Endothelial cell of umbilical vein (primary cell): ENCODE measurements at regions not wholly inside any gene's neighbourhood (a gene's known extent, or its start where the extent isn't known, plus 50 kb on each side); places are given as distances from the start of the nearest gene placed in this dataset.

ENCODE experiments used
- BruUV-seq: library from RNA; stranded (reverse); fragments of 400-500 nt; replicated peaks from 2 replicates; lab custom pipeline; 2021; lab: Mats Ljungman, UMichigan
- CTCF ChIA-PET: fragments of 300-600, 350-600 bp; sonication (Branson Sonifier 250); formaldehyde crosslinking; loops from one replicate; lab custom pipeline; 2021; ENCODE audit warnings: antibody characterized with exemption, inconsistent platforms; lab: Charles Lee
- POLR2A ChIA-PET: fragments of 300-600, 350-600 bp; sonication (Branson Sonifier 250); formaldehyde crosslinking; loops from one replicate; lab custom pipeline; 2021; ENCODE audit warnings: antibody characterized with exemption, inconsistent platforms; lab: Charles Lee
- DNase-seq: peaks from one replicate; pipeline ENCODE4 v3.0.0-alpha.2; 2011; ENCODE audit warnings: low read depth, low spot score
- FAIRE-seq: peaks from 2 replicates; lab custom pipeline; 2011; peaks lifted over from hg19 to GRCh38; lab: Jason Lieb, UNC
- H2AFZ ChIP-seq: 2 replicates; pipeline ENCODE4 v1.6.0; 2012; ENCODE audit warnings: low read depth, low read length, control low read depth, inconsistent platforms
- H3K27ac ChIP-seq: 2 replicates; pipeline ENCODE4 v1.5.1; 2011; ENCODE audit warnings: low read depth, mild to moderate bottlenecking, control low read depth, low read length, moderate library complexity; ENCODE audit not compliant: insufficient read depth
- H3K27me3 ChIP-seq, 2 experiments: 2 replicates each; pipeline versions ENCODE4 v1.6.0 to v1.6.1; 2011; ENCODE audit warnings: low read length in 2 of 2, mixed read lengths in 1 of 2; ENCODE audit not compliant: control insufficient read depth in 2 of 2, insufficient read depth in 2 of 2
- H3K36me3 ChIP-seq, 2 experiments: 2 replicates in 1 of 2; 3 replicates in 1 of 2; pipeline ENCODE4 v1.5.1; 2011; ENCODE audit warnings: low read length in 2 of 2, mild to moderate bottlenecking in 1 of 2, moderate library complexity in 1 of 2; ENCODE audit not compliant: control insufficient read depth in 2 of 2, insufficient read depth in 2 of 2; ENCODE audit errors: extremely low read depth in 1 of 2
- H3K4me1 ChIP-seq: 3 replicates; pipeline ENCODE4 v1.5.1; 2011; ENCODE audit warnings: mild to moderate bottlenecking, low read length; ENCODE audit not compliant: control insufficient read depth, insufficient read depth; ENCODE audit errors: extremely low read depth
- H3K4me2 ChIP-seq: 2 replicates; pipeline ENCODE4 v1.6.1; 2011; ENCODE audit warnings: low read length, control low read depth, mixed read lengths; ENCODE audit not compliant: insufficient read depth
- H3K4me3 ChIP-seq, 3 experiments: fragments of 200-600 bp in 1 of 3; sonication (generic), shearing (Covaris generic) in 1 of 3; replicated peaks in 1 of 3; 2 replicates each; pipeline ENCODE4 v1.5.1; 2011 to 2016; ENCODE audit warnings: control low read depth in 3 of 3, low read length in 3 of 3, mild to moderate bottlenecking in 2 of 3, inconsistent platforms in 1 of 3, low read depth in 1 of 3, moderate library complexity in 1 of 3; ENCODE audit not compliant: insufficient read depth in 1 of 3
- H3K79me2 ChIP-seq: 2 replicates; pipeline ENCODE4 v1.6.0; 2012; ENCODE audit warnings: low read length, inconsistent platforms; ENCODE audit not compliant: control insufficient read depth, insufficient read depth
- H3K9ac ChIP-seq: replicated peaks from 2 replicates; pipeline ENCODE3; 2011; ENCODE audit warnings: low read length, control low read depth; ENCODE audit not compliant: insufficient read depth; ENCODE audit errors: extremely low read depth
- H3K9me1 ChIP-seq: replicated peaks from 3 replicates; pipeline ENCODE4 v1.6.0; 2011; ENCODE audit warnings: mild to moderate bottlenecking, low read length; ENCODE audit not compliant: control insufficient read depth, insufficient read depth; ENCODE audit errors: extremely low read depth
- H3K9me3 ChIP-seq: replicated peaks from 2 replicates; pipeline ENCODE4 v1.5.1; 2012; ENCODE audit warnings: low read length, inconsistent platforms; ENCODE audit not compliant: control insufficient read depth, insufficient read depth
- H4K20me1 ChIP-seq: replicated peaks from 2 replicates; pipeline ENCODE3; 2011; ENCODE audit warnings: mild to moderate bottlenecking, low read length; ENCODE audit not compliant: control insufficient read depth, insufficient read depth; ENCODE audit errors: extremely low read depth
- EZH2 ChIP-seq: IDR thresholded peaks from 2 replicates; pipeline ENCODE4 v1.6.1; 2012; ENCODE audit warnings: borderline replicate concordance, low read depth, mild to moderate bottlenecking, moderate library complexity, low read length, inconsistent platforms; ENCODE audit not compliant: severe bottlenecking
- FOS ChIP-seq: IDR thresholded peaks from 2 replicates; pipeline ENCODE4 v1.6.1; 2011; ENCODE audit warnings: mild to moderate bottlenecking, low read length, moderate library complexity, borderline replicate concordance; ENCODE audit not compliant: insufficient read depth
- GATA2 ChIP-seq: IDR thresholded peaks from 2 replicates; pipeline ENCODE4 v1.7.0; 2011; ENCODE audit warnings: low read depth, mild to moderate bottlenecking, moderate library complexity, mixed read lengths, low read length; ENCODE audit not compliant: insufficient read length, insufficient read depth
- JUN ChIP-seq: IDR thresholded peaks from 2 replicates; pipeline ENCODE4 v1.6.1; 2011; ENCODE audit warnings: borderline replicate concordance, low read depth; ENCODE audit not compliant: insufficient read length, insufficient read depth
- MYC ChIP-seq: IDR thresholded peaks from one replicate; pipeline ENCODE4 v1.6.1; 2011; ENCODE audit warnings: mild to moderate bottlenecking, low read depth, low read length
- POLR2A ChIP-seq: IDR thresholded peaks from 2 replicates; pipeline ENCODE4 v1.6.1; 2012; ENCODE audit warnings: low read depth, mild to moderate bottlenecking, control low read depth, low read length
- POLR2AphosphoS5 ChIP-seq: IDR thresholded peaks from 2 replicates; pipeline ENCODE4 v1.6.1; 2012; ENCODE audit warnings: low read depth, mild to moderate bottlenecking, control low read depth, low read length, moderate library complexity; ENCODE audit not compliant: insufficient read depth
- dilution Hi-C: fragments of 300-500 bp; cut with MboI; formaldehyde crosslinking; loops from one replicate; pipeline ENCODE4 v1.15.0; 2019; ENCODE audit warnings: low sequenced_read_pairs; ENCODE audit not compliant: extremely low pct_ligation_motif_present
- intact Hi-C: fragments of 100-400 bp; cut with micrococcal nuclease; formaldehyde crosslinking; loops from one replicate; pipeline ENCODE4 v1.10.0; 2022
- TF ChIP-seq, protein P1 (sequence below): IDR thresholded peaks from 2 replicates; pipeline ENCODE4 v1.6.1; 2011; ENCODE audit not compliant: insufficient read depth, insufficient read length
- TF ChIP-seq, protein P2 (sequence below), 2 donors: IDR thresholded peaks; 1 replicate in 1 of 2; 2 replicates in 1 of 2; pipeline ENCODE4 v1.5.1; 2011; ENCODE audit warnings: low read length in 2 of 2, mild to moderate bottlenecking in 2 of 2, moderate library complexity in 2 of 2, control low read depth in 1 of 2, inconsistent platforms in 1 of 2, low read depth in 1 of 2; ENCODE audit not compliant: insufficient read depth in 1 of 2; ENCODE audit errors: extremely low read depth in 1 of 2

DNA sequence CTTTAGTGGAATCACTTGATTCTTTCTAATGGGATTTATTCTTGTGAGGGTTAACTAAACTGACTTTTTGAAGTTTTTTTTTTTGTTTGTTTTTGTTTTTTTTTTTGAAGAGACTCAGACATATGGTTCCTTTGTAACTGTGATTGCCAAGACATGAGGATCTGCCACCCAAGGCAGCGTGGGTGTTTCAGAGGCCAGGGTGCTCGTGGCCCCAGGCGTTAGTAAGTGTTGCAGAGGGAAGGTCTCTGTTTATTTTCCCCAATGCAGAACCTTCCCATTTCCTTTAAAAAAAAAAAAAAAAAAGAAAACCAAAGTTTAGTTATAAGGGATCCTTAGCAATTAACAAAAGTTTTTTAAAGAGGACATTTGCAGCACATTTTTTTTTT, 94.8 kb downstream of the CTTN start:
- Histone ChIP-seq H3K4me2 (no peak overlapping the region), H3K4me3 (no peak overlapping the region), H3K79me2 (no peaks in the 10 kb centered on the region), H2AFZ (no peak overlapping the region), H3K36me3 (no peaks in the 10 kb centered on the region), H3K4me1 (no peaks in the 10 kb centered on the region), H3K9ac (no peak overlapping the region), H3K27ac (no peak overlapping the region), H3K27me3 (no peaks in the 10 kb centered on the region), H3K9me1 (no peaks in the 10 kb centered on the region), H4K20me1 (no peaks in the 10 kb centered on the region), H3K9me3 (no peaks in the 10 kb centered on the region)
- FAIRE-seq (no peak), DNase-seq (no peak)
- POLR2A ChIA-PET, result no interaction called here
- intact Hi-C loops (no loop called here), dilution Hi-C loops (no loop called here)
- CTCF ChIA-PET, result no interaction called here
- TF ChIP-seq, protein P1, sequence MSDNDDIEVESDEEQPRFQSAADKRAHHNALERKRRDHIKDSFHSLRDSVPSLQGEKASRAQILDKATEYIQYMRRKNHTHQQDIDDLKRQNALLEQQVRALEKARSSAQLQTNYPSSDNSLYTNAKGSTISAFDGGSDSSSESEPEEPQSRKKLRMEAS, result no peak
- no TSS peak for BruUV-seq

DNA sequence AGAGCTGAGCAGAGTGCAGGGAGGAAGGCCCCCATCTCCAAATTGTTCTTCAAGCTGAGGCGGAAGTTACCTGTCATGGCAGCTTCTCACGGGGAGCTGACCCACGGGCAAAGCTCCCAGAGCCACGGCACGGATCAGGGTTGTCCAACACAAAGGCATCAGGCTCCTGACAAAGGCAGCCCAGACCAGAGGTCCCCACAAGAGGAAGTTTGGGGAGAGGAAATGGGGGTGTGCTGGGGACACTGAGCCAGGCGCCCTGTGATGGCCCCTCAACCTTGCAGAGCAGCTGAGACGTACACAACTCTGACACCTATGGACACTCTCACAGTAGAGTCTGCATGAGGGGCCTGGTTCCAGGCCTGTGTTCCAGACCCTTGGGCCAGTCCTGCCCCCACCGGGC, 95.6 kb downstream of the CTTN start:
- no peak for TF ChIP-seq MYC
- TF ChIP-seq, protein P2, sequence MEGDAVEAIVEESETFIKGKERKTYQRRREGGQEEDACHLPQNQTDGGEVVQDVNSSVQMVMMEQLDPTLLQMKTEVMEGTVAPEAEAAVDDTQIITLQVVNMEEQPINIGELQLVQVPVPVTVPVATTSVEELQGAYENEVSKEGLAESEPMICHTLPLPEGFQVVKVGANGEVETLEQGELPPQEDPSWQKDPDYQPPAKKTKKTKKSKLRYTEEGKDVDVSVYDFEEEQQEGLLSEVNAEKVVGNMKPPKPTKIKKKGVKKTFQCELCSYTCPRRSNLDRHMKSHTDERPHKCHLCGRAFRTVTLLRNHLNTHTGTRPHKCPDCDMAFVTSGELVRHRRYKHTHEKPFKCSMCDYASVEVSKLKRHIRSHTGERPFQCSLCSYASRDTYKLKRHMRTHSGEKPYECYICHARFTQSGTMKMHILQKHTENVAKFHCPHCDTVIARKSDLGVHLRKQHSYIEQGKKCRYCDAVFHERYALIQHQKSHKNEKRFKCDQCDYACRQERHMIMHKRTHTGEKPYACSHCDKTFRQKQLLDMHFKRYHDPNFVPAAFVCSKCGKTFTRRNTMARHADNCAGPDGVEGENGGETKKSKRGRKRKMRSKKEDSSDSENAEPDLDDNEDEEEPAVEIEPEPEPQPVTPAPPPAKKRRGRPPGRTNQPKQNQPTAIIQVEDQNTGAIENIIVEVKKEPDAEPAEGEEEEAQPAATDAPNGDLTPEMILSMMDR (IDR thresholded peaks at IDR 0.05; ENCODE audit: extremely low read depth in 1 of 2, insufficient read depth in 1 of 2, low read depth in 1 of 2, low read length in 2 of 2), result no peak
- no peak for TF ChIP-seq FOS
- no peak for TF ChIP-seq JUN
- no peak for TF ChIP-seq POLR2AphosphoS5
- no peak for TF ChIP-seq POLR2A
- no peak for TF ChIP-seq EZH2
- TF ChIP-seq GATA2, result no peak
- TF ChIP-seq, protein P1, result no peak
- Histone ChIP-seq H3K9me3 (no peaks in the 10 kb centered on the region), H4K20me1 (no peaks in the 10 kb centered on the region), H3K4me2 (no peak overlapping the region), H3K79me2 (no peaks in the 10 kb centered on the region), H2AFZ (no peak overlapping the region), H3K36me3 (no peaks in the 10 kb centered on the region), H3K27me3 (no peaks in the 10 kb centered on the region), H3K27ac (no peak overlapping the region), H3K4me1 (no peaks in the 10 kb centered on the region), H3K4me3 (no peak overlapping the region), H3K9ac (no peak overlapping the region), H3K9me1 (no peaks in the 10 kb centered on the region)
- CTCF ChIA-PET, result no interaction called here
- POLR2A ChIA-PET, result no interaction called here
- BruUV-seq, result no TSS peak
- dilution Hi-C loops, result no loop called here
- intact Hi-C loops, result no loop called here
- DNase-seq, result no peak
- FAIRE-seq, result no peak
